Smooth muscle cell (in vitro differentiated cells): ENCODE measurements at regions not wholly inside any gene's neighbourhood (a gene's known extent, or its start where the extent isn't known, plus 50 kb on each side); places are given as distances from the start of the nearest gene placed in this dataset.

Experiments
- DNase-seq: peaks from one replicate; lab custom pipeline; 2025; ENCODE audit not compliant: unreplicated experiment; lab: John Stamatoyannopoulos, UW
- H2AFZ ChIP-seq: fragments of 200-600 bp; sonication (generic); 2 replicates; pipeline ENCODE4 v1.6.0; 2016; ENCODE audit warnings: antibody characterized with exemption, low read depth, mild to moderate bottlenecking
- H3F3A ChIP-seq: fragments of 200-600 bp; sonication (generic); 2 replicates; pipeline ENCODE4 v1.6.0; 2017; ENCODE audit warnings: antibody characterized with exemption, low read depth
- H3K27ac ChIP-seq: fragments of 200-600 bp; sonication (generic); 2 replicates; pipeline ENCODE4 v1.5.1; 2016; ENCODE audit warnings: low read depth, mild to moderate bottlenecking
- H3K27me3 ChIP-seq: fragments of 200-600 bp; sonication (generic); 2 replicates; pipeline ENCODE4 v1.6.1; 2016; ENCODE audit warnings: low read depth, mild to moderate bottlenecking
- H3K36me3 ChIP-seq: fragments of 200-600 bp; sonication (generic); 2 replicates; pipeline ENCODE4 v1.5.1; 2016; ENCODE audit warnings: low read depth
- H3K4me1 ChIP-seq: fragments of 200-600 bp; sonication (generic); 2 replicates; pipeline ENCODE4 v1.5.1; 2016; ENCODE audit warnings: low read depth
- H3K4me2 ChIP-seq: fragments of 200-600 bp; sonication (generic); 2 replicates; pipeline ENCODE4 v1.6.0; 2016; ENCODE audit warnings: mild to moderate bottlenecking
- H3K4me3 ChIP-seq: fragments of 200-600 bp; sonication (generic); 2 replicates; pipeline ENCODE4 v1.5.1; 2016; ENCODE audit warnings: mild to moderate bottlenecking
- H3K79me2 ChIP-seq: fragments of 200-600 bp; sonication (generic); 2 replicates; pipeline ENCODE4 v1.6.0; 2016; ENCODE audit warnings: low read depth, mild to moderate bottlenecking
- H3K9ac ChIP-seq: fragments of 200-600 bp; sonication (generic); 2 replicates; pipeline ENCODE4 v1.6.0; 2016; ENCODE audit warnings: low read depth
- H3K9me3 ChIP-seq: fragments of 200-600 bp; sonication (generic); replicated peaks from 2 replicates; pipeline ENCODE4 v1.5.1; 2016; ENCODE audit warnings: low read depth
- H4K20me1 ChIP-seq: fragments of 200-600 bp; sonication (generic); 2 replicates; pipeline ENCODE4 v1.6.0; 2016; ENCODE audit warnings: low read depth
- WGBS: methylation state at CpG from one replicate; pipeline ENCODE4 v1.1.7; 2016; ENCODE audit warnings: low lambda C conversion rate; 5-methylcytosine and 5-hydroxymethylcytosine counted together
- TF ChIP-seq, protein P1 (sequence below): fragments of 200-600 bp; sonication (generic); IDR thresholded peaks from 2 replicates; pipeline ENCODE4 v1.5.1; 2017; ENCODE audit warnings: borderline replicate concordance, mild to moderate bottlenecking, antibody characterized with exemption; ENCODE audit not compliant: insufficient read depth, poor library complexity, severe bottlenecking

- TF ChIP-seq, protein P1, sequence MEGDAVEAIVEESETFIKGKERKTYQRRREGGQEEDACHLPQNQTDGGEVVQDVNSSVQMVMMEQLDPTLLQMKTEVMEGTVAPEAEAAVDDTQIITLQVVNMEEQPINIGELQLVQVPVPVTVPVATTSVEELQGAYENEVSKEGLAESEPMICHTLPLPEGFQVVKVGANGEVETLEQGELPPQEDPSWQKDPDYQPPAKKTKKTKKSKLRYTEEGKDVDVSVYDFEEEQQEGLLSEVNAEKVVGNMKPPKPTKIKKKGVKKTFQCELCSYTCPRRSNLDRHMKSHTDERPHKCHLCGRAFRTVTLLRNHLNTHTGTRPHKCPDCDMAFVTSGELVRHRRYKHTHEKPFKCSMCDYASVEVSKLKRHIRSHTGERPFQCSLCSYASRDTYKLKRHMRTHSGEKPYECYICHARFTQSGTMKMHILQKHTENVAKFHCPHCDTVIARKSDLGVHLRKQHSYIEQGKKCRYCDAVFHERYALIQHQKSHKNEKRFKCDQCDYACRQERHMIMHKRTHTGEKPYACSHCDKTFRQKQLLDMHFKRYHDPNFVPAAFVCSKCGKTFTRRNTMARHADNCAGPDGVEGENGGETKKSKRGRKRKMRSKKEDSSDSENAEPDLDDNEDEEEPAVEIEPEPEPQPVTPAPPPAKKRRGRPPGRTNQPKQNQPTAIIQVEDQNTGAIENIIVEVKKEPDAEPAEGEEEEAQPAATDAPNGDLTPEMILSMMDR = no peak
- no peaks in the 10 kb centered on the region for H4K20me1 ChIP-seq
- no peak overlapping the region for H3K27ac ChIP-seq
- H3K9ac ChIP-seq = no peak overlapping the region
- H3K36me3 ChIP-seq = no peaks in the 10 kb centered on the region
- no peak overlapping the region for H2AFZ ChIP-seq
- no peak overlapping the region for H3K4me3 ChIP-seq
- no peaks in the 10 kb centered on the region for H3K79me2 ChIP-seq
- DNase-seq = no peak
- H3K27me3 ChIP-seq = no peaks in the 10 kb centered on the region
- no peaks in the 10 kb centered on the region for H3K4me1 ChIP-seq
- no peaks in the 10 kb centered on the region for H3F3A ChIP-seq
- 98% methylated on average over 2 of the region's 2 CpGs for WGBS
- no peaks in the 10 kb centered on the region for H3K9me3 ChIP-seq
- H3K4me2 ChIP-seq = no peak overlapping the region
Measured at GRCh38 chr17:55645361-55645760, 77.3 kb downstream of the TMEM100 start.

- Histone ChIP-seq H3F3A (no peaks in the 10 kb centered on the region), H4K20me1 (no peaks in the 10 kb centered on the region), H3K27me3 (no peaks in the 10 kb centered on the region), H3K27ac (no peak overlapping the region), H2AFZ (no peak overlapping the region), H3K9ac (no peak overlapping the region), H3K36me3 (no peaks in the 10 kb centered on the region), H3K9me3 (no peaks in the 10 kb centered on the region), H3K4me1 (no peaks in the 10 kb centered on the region), H3K4me3 (no peak overlapping the region), H3K4me2 (no peak overlapping the region), H3K79me2 (no peaks in the 10 kb centered on the region)
- no peak for DNase-seq
- TF ChIP-seq, protein P1 = no peak
- 39% methylated on average over 5 of the region's 5 CpGs for WGBS
Measured at GRCh38 chr17:55644346-55644745, 78.3 kb downstream of the TMEM100 start.

GRCh38 chr17:55642741-55643140 is 79.9 kb downstream of the TMEM100 start:
- no peak overlapping the region for H2AFZ ChIP-seq
- no peak overlapping the region for H3K9ac ChIP-seq
- H3K79me2 ChIP-seq = no peaks in the 10 kb centered on the region
- DNase-seq = no peak
- no peaks in the 10 kb centered on the region for H3K36me3 ChIP-seq
- H4K20me1 ChIP-seq = no peaks in the 10 kb centered on the region
- TF ChIP-seq, protein P1 = no peak
- H3K27ac ChIP-seq = no peak overlapping the region
- H3K9me3 ChIP-seq = no peaks in the 10 kb centered on the region
- H3K4me1 ChIP-seq = no peaks in the 10 kb centered on the region
- 50% methylated on average over 1 of the region's 1 CpG for WGBS
- H3K4me3 ChIP-seq = no peak overlapping the region
- no peaks in the 10 kb centered on the region for H3F3A ChIP-seq
- no peaks in the 10 kb centered on the region for H3K27me3 ChIP-seq
- H3K4me2 ChIP-seq = no peak overlapping the region

GRCh38 chr17:55641676-55642081 is 81.0 kb downstream of the TMEM100 start:
- TF ChIP-seq, protein P1 = peak; percentile 57
- H3K79me2 ChIP-seq = no peaks in the 10 kb centered on the region
- H3K4me2 ChIP-seq = peak overlapping the region; percentile 9
- no peak overlapping the region for H3K4me3 ChIP-seq
- no peaks in the 10 kb centered on the region for H3K27me3 ChIP-seq
- peak overlapping the region; percentile 40 for H2AFZ ChIP-seq
- H3K36me3 ChIP-seq = no peaks in the 10 kb centered on the region
- no peak overlapping the region for H3K9ac ChIP-seq
- no peaks in the 10 kb centered on the region for H4K20me1 ChIP-seq
- H3F3A ChIP-seq = no peaks in the 10 kb centered on the region
- no peaks in the 10 kb centered on the region for H3K4me1 ChIP-seq
- H3K27ac ChIP-seq = no peak overlapping the region
- peak; percentile 3 for DNase-seq
- no peaks in the 10 kb centered on the region for H3K9me3 ChIP-seq
- 31% methylated on average over 3 of the region's 3 CpGs for WGBS
